Effector CD4-positive, alpha-beta T cell (primary cell): ENCODE measurements at regions not wholly inside any gene's neighbourhood (a gene's known extent, or its start where the extent isn't known, plus 50 kb on each side); places are given as distances from the start of the nearest gene placed in this dataset.

ENCODE experiments used
- DNase-seq: peaks from one replicate; pipeline ENCODE4 v3.0.0-alpha.2; 2020

DNA sequence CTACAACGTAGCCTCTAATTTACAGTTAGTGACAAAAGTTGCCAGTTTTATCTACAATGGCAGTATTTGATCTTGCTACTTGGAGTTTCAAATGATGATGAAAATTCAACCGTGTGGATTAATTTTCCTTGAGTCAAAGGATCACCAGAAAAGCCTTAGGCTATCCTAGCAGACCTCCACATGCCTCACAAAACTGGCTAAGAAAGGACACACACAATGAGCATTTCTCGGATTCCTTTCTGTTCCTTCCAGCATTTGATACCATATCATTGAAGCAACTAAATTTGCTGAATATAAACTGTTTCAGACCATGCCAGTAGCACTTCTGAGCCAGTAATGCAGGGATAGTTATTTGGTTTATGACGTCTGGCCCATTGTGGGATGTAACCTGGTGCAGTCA is 587.4 kb upstream of the MDFIC2 start:
- no peak for DNase-seq

- DNase-seq, result no peak
Observed at GRCh38 chr3:70890020-70890394, 577.6 kb upstream of the MDFIC2 start.

- no peak for DNase-seq
Observed at GRCh38 chr3:70889162-70890019, 577.0 kb upstream of the MDFIC2 start.

GRCh38 chr3:70885636-70886035 is 573.2 kb upstream of the MDFIC2 start:
- DNase-seq, result no peak

DNA sequence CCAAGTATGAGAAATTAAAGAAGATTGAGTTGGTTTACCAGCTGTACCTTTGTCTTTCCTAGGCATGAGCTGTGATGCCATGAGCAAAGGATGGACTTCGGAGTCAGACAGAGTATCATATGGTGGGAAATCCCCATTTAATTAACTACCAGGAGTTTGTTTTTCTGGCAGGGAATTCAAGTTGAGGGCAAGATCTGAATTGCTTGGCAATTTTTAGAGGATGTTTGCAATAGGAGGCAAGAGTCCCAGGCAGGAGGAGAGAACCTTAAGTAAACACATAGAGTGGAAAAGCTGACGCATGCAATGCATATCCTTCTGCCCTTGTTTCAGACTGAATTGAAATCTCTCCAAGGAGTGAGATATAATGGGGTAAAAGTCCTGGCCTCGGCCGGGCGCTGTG is 569.7 kb upstream of the MDFIC2 start:
- no peak for DNase-seq

GRCh38 chr3:70880421-70880820 is 568.0 kb upstream of the MDFIC2 start:
- DNase-seq, result no peak

- no peak for DNase-seq
Observed at GRCh38 chr3:70876154-70876553, 563.7 kb upstream of the MDFIC2 start.

DNA sequence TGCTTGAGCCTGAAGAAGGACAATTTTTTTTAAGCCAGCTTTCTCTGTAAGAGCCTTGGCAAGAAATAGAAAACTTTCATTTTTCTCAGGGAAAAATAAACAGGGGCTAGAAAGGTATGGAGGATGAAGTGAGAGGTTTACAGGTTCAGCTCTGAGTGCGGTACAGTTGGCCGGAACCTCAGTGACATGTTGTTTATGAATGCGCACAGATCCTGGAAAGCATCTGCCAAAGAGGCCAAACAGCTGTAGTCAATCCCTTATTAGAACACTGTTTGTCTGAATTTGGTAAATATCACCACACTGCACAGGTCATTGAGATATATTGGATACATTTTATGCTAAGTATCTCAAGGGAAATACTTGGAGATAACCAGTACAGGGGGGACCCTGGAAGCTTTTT is 561.8 kb upstream of the MDFIC2 start:
- no peak for DNase-seq

- DNase-seq, result no peak
Observed at GRCh38 chr3:70873686-70874085, 561.2 kb upstream of the MDFIC2 start.

DNA sequence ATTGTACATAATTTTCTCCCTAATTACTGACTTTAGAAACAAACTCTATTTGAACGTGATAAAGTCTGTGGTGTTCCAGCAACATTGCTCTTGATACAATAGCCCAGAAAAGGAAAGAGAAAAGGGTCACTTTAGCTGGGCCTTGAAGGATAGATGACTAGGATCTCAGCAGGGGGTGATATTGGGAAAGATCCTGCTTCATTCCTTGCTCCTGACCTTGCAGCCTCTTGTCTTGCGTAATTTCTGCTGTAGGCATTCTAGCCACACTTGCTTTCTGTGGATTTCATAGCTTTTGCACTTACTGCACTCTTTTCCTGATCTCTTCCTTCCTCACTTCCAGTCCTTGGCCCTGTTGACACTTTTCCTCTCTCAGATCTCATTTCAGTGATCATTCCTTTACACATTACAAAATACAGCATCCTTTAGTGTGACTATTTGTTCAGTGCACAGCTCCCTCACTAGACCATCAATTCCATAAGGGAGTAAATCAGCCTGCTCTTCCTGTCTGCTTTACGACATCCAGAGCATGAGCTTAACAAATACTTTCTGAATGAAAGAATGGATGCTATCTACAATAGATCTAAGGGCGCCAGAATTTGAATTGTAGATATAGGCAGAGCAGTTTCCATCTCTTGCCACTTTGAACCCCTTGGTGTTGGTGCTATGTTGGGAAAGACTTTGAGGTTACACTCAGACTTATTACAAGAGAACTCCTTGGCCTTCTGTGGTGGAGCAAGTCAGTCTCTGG is 559.6 kb upstream of the MDFIC2 start:
- no peak for DNase-seq

- no peak for DNase-seq
Observed at GRCh38 chr3:70870576-70870975, 558.1 kb upstream of the MDFIC2 start.

DNA sequence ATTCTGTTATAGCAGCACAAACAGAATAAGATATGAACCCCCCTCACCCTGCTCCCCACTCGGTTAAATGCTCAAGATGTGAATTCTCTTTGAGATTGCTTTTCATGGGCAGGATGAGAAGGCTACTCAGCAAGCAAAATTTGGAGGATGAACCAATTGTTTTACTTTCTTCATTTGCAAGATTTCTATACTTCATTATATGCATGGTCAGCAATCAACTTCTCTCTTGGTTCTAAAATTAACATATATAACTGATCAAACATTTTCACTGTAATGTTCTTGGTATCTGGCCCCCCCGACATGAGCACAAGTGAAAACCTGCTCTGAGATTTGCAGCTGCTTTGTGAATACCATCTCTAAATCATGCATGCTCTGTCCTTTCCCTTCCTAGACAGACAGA is 556.1 kb upstream of the MDFIC2 start:
- no peak for DNase-seq

- DNase-seq, result no peak
Observed at GRCh38 chr3:70863049-70863448, 550.6 kb upstream of the MDFIC2 start.

- DNase-seq, result no peak
Observed at GRCh38 chr3:70861855-70862254, 549.4 kb upstream of the MDFIC2 start.

GRCh38 chr3:70861234-70861633 is 548.8 kb upstream of the MDFIC2 start:
- DNase-seq, result no peak

- no peak for DNase-seq
Observed at GRCh38 chr3:70857916-70858315, 545.5 kb upstream of the MDFIC2 start.

DNA sequence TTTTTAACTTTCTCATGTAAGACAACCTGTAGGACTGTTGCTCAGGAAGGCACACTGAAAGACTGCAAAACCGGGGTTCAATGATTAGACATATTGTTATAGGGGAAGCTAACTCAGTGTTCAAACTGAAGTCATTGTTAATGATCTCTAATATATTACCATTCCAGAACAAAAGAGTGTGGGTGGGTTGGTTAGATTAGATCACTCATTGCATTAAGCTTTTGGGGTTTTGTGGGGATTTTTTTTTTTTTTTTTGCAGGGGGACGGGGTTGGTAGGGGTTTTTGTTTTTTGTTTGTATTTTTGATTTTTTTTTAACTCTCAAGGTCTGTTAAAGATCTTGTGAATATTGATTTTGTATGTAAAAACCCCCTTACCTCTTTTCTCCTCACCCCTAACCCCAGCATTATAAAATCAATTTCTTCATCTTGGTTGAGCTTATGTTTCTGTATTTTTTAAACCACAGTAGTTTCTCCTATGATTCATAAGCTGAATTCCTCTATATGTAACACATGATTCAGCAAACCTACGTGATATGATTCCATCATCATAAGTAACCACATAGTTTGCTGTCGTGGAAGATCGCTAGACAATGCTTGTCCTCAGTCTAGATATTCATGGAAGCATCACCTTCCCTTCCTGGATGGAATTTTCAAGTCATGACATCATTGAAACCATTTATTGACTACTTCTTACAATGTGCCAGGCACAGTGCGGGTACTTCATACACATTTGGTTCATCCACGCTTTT is 544.1 kb upstream of the MDFIC2 start:
- DNase-seq, result no peak

DNA sequence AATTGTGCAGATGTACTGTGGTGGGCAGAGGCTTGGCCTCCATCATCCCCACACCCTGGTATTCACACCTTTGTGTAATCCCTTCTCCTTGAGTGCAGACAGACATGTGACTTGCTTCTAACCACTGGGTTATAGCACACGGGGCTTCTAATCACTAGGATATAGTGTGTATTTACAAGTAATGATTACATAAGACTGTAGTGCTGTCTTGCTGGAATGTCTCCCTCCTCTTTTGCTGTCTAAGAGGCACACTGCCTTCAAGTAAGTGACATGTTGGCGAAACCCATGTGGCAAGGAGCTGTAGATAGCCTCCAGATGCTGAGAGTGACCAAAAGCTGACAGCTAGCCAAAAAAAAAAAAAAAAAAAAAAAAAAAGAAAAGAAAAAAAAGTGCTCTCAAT is 542.7 kb upstream of the MDFIC2 start:
- no peak for DNase-seq

GRCh38 chr3:70854108-70854507 is 541.7 kb upstream of the MDFIC2 start:
- DNase-seq, result no peak

DNA sequence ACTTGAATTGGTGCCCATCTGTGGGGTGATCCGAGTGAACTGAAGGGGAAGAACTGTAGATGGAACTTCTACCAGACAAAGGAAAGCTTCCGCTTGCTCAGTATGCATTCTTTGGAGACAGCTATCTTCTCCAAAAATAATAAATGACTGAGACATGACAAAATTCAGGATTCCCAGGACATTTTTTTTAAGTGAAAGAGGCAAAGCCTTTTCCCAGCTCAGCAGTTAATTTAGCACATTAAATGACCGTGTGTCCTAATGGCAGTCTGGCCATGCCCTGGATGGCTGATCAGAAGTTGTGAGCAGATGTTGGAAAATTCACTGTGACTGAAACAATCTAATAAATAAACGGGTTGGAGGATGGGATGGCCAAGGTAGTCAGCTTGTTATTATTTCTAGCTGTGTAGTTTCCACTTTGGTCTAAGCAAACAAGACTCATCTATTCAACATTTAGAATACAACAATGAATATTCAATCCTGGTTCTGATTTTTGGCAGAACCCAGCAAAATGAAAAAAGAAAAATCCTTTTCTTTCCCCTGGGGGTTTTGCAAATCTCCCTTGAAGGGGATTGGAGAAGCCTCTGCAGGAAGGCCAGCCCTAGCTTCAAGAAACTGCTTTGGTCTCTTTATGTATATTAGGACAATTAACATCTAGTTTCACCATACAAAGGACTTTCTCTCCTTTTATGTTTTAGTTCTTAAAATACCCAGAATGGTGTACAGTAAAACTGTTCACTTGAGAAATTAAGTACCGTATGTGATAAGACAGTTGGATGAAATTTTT is 540.9 kb upstream of the MDFIC2 start:
- no peak for DNase-seq

GRCh38 chr3:70849911-70850699 is 537.7 kb upstream of the MDFIC2 start:
- DNase-seq, result no peak
